ENCODE measurements at regions not wholly inside any gene's neighbourhood (a gene's known extent, or its start where the extent isn't known, plus 50 kb on each side); places are given as distances from the start of the nearest gene placed in this dataset.

DNA sequence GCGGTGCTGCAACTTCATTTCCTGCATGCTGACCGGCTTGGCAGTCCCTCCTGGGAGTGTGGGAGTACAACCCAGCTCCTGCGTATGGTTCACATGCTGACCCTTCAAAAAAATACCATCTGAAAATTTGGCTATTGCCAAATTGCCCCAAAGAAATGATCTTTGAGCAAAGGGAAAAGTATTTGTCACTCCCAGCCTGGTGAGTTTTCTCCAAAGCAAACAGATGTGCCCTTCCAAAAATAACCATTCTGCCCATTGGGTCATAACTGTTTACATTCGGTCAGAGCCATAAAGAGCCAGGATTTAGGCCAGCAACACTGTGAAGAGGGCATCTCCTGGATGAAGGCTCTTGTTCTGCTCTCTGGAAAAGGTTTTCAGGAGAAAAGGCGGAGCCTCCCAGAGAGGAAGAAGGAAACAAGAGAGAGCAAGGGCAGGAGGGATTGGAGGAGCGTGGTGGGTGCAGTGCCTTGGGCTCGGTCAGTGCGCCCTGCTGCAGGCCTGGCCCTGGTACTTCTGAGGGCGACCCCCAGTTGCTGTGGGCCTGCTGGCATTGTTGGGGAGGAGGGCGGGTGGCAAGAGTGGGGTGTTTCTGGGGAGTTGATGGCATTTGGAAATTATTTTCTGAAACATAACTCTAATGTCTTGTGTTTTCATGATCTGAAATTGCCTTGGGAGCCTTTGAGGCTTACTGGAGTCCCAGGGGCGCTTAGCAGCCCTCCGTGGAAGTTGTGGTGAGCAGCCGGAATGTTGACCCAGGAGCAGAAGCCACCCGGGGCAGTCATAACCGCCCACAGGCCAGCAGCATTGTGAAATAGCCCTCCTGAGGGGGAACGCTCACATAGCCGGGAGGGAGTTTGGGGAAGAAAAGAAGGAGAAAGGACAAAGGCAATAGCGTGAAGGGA lies 248.4 kb downstream of the MYLK4 start:
- no peak for DNase-seq

DNA sequence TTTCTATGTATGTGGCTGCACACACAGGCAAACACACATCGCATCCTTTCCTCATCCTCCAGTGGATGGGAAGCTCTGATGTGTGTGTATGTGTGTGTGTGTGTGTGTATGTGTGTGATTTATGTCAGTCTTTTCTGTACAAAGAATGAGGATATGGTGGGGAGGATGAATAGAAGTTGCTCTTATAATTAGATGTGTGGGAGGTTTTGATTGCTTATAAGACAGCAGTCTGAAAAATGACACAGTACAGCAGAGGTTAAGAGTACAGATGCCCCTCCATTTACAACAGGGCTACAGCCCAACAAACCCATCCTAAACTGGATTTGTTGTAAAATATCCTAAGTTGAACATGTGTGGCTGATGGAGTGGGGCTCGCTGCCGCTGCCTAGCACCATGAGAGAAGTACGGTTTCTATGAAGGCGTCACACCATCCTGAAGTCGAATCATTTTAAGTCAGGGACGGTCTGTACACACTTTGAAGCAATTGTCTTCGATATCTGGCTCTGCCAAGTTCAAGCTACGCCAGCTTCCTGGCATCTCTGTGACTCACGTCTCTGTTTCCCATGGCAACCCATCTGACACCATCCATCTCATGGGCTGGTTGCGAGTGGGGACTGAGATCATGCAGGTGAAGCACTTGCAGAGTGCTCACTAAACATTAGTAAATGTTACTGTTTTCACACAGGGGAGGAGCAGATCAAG lies 252.6 kb downstream of the MYLK4 start:
- no peak for DNase-seq

DNA sequence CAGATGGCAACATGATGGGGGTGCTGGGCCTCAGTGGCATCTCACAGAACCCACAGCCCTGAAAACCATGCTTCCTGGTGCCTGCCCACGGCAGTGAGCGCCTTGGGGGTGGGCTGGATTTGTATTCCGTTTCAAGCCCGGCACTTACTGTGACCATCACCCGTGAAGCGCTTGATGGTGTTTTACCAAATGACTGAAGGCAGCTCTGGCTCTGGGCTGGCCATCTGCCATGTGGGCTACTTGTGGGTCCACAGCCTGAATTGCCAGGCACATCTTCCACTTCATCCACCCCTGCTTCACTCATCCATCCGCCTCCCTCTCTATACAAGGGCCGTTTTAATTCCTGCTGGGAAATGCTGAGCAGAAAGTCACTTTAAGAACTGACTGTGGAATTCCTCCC lies 250.9 kb upstream of the GMDS start:
- DNase-seq = no peak

DNA sequence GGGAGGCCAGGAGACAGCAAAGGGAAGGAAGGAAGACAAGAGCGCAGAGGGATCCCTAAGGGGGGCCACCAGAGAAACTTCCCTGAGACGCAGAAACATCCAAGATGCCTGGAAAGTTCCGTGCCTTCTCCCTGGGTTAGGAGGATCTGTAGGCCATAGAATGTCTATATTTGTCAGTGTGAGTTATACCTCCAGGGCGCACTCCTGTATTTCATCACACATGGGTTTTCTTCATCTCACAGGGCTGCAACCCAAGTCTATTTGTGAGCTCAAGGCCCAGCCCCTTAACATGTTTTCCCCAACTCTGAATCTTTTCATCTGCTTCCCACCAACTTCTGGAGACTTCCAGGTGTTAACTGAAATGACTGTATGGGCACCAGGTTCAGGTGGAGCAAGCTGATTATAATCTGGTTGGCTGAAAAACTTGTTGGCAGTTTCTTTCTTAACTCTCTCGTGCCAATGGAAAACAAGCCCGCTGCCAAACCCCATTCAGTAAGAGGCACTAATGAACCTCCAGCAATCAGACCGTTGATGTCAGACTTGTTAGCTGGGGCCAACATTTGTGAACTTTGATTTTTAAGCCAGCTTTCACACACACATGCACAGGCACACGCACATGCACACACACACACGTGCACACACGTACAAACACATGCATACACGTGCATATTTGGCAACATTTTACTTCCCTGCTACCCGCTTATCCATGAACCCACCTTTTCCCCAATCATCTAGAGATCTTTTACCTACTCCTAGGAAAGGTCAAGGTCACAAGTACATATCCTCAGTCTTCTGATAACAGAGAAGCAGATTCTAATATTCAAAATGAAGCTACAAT lies 247.5 kb upstream of the GMDS start:
- no peak for DNase-seq

DNA sequence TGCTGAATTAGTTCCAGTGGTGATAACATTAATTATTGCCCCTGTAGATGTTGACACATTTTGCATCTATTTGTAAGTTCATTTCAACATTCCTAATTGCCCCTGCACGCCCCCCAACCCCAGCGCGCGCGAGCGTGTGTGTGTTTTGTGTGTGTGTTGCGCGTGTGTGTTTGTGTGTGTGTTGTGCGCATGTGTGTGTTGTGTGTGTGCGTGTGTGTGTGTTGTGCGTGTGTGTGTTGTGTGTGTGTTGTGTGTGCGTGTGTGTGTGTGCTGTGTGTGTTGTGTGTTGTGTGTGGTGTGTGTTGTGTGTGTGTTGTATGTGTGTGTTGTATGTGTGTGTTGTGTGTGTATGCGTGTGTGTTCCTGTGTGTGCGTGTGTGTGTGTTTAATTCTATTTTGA lies 245.7 kb upstream of the GMDS start:
- no peak for DNase-seq

DNA sequence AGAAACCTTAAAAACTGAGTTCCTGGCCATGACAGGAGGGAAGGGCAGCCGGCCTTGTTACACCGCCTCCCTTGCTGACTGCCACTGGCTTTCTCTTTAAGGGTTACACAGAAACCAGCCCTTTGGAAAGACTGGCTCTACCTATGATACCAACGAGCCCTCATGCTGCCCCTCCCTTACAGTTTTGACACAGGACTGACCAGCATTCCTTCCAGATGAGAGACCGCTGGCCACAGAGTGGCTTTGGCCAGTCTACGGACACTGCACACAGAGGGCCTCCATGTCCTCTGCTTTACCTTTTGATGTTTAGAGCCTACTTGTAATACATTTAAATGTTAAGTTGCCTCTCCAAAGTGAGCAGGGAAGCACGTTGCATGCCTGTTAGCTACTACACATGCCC lies 243.2 kb upstream of the GMDS start:
- no peak for DNase-seq

DNA sequence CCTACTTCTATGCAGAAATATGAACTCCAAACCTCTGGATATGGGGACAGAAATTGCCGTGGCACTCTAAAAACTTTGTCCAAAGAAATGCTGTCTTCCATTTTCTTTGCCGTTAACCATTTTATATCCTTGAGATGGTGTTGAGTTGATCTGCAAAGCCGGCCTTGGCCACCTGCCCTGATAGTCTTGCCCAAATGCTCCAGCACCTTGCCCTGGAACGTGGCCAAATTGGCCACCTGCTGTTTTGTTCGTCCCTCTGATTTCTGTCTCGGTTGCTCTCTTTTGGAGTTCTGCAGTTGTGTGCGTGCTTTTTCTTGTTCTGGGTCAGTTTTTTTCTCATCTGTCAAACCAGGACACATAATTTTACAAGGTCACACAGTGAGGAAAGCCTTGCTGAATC lies 239.7 kb upstream of the GMDS start:
- no peak for DNase-seq

DNA sequence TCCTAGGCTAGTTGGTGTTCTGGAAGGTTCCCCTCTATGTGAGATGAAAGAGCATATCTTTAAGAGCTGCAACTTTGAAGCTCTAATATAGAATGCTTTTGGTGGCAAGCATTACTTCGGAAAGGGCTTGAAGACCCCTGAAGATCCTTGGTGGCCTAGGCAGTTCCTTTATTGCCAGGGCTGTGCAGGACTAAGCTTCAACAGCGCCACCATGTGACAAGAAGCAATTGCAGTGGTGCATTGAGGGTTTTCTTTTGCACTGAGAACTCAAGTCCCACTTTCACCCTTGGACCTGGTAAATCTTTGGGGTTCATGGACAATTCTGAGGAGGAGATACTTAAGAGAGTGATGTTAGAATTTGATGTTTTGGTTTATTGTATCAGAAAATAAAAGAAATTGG lies 237.4 kb upstream of the GMDS start:
- DNase-seq = no peak

DNA sequence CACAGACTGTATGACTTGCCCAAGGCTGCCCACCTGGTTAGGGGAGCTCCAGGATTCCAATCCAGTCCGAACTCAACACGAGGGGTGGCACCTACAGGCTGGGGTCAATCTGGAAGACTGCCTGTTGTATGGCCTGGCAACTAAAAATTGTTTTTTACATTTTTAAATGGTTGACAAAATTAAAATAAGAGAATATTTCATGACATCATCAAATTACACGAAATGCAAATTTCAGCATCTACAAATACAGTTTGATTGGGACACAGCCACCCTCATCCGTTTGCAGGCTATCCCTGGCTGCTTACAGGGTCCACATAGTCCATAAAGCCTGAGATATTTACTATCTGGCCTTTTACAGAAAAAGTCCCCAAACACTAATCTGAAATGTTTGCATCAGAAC lies 235.9 kb upstream of the GMDS start:
- DNase-seq = no peak

DNA sequence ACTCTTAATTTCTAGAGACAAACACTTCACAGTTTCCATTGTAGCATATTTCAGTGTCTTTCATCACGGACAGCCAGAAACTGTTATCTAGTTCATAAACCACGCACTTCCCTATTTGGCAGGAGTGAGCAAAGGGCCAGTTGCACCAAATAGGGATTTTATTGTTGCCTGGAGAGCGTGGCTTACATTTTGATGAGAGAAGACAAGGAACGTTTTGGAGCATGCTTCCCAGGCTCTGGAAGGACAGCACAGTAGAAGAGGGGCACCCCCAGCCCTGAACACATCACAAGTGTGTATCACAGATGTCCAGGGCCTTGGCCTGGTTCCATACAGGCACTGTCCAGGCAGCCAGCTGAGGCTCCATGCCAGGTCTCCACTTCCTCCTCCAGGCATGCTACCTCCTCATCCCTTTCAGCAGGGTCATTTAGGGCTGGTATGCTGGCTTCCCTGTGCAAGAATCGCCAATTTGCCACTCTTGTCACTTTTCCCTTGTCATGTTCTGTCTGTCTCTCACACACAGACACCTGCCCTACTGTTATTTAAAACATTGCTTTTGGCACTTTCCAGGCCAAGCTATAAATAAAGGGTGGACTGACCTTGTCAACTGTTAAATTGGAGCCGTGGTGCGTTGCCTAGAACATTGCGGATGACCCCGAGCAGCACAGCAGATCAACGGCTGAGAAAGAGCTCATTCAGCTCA lies 235.0 kb upstream of the GMDS start:
- DNase-seq = no peak

DNA sequence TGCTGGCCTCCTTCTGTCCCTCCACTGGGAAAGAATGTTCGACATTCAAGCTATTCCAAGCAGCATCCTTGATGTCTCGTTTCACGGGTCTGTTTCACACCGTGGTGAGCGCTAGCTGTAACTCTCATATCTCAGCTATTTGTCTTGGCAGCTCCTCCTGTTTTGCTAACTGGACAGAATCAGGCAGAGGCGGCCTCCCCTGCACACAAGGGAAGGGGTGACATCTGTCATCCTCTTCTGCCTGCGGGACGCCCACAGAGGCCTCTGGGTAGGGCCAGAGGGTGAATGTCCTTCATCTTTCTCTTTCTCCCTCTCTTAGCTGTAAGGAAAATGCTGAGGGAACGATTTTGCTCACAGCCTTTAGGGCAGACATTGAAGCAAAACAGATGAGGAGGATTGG lies 232.8 kb upstream of the GMDS start:
- DNase-seq = no peak

DNA sequence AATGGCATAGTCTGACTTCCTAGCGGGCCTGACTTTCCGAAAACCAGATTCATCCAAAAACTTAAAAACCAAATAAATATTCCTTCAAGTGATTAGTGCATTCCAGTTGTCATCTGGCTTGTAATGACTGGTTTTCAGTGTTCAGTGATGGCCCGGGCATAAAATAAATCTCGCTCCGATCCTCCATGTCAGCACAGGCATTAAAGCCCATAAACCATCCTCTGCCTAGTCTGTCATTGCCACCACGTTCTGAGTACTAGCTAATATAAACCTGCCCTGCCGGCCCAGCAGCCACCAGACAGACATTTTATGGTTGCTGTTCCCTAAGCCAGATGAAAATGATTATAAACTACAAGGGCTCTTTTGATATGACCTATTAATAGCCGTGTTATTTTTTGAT lies 232.3 kb upstream of the GMDS start:
- DNase-seq = no peak

DNA sequence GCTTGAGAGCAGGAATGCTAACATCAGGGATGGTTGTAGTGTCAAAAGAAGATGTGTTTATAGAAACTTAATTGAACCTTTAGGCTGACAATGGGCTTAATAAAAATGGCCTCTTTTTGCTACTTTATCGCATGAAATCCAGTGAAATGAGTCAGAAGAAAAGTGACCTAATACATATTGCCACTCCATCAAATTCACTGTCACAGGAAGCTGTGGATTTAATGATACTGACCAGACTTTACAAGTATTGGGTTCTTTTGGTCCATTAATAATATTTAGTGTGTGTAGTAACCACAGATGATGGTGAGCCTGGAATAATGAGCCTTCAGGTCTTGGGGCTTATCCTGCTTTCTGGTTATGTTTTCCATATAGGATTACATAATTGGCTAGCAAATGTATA lies 231.8 kb upstream of the GMDS start:
- DNase-seq = no peak

DNA sequence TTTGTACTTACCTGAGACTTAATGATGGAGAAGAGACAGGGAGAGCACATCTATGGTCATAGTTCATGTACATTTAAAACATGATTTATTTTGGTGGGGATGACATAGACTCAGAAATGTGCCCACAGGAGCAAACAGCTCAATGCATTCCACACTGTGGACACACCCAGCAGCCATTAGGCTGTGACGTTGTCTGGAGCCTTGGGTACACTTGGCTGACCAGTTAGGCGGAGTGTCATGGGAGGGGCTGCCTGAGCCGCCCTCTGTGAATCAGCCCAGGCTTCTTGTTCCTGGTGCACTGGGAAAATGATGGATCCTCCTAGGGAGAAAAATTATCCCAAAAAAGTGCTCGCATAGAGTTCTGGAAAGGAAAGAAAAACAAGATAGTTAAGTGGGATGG lies 231.0 kb upstream of the GMDS start:
- no peak for DNase-seq

DNA sequence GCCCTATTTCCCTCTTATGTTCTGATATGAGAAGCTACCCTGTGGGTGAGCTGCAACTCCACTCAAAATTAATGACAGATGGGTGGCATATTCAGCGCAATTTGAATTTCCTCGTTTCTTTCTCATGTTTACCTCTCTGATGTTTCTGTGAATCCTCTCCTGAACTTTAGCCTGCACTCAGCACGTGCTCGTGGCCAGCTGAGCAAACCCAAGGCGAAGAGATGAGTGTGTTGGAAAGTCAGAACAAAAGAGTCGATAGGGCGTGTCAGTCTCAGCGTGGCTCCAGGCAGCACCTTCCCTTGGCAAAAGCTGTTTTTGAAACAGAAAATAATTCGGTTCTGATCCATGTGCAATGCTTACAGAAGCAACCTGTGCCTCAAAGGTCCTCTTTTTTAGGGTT lies 226.1 kb upstream of the GMDS start:
- no peak for DNase-seq

DNA sequence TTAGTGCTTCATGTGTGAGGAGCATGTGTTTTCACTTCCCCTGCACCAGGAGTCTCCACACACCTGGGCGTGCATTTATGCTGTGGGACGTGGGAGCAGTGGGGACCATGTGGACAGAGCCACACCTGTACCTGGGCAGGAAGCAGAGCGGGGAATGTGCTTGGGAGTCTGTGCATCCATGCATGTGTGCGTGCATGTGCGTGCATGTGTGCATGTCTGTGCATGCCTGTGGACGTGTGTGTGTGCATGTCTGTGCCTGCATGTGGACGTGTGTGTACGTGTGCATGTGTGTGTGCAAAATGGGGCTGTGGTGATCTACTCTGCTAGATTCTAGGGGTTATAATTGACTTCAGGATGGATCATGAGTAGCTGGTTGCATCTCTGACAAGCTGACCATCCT lies 224.0 kb upstream of the GMDS start:
- DNase-seq = no peak

DNA sequence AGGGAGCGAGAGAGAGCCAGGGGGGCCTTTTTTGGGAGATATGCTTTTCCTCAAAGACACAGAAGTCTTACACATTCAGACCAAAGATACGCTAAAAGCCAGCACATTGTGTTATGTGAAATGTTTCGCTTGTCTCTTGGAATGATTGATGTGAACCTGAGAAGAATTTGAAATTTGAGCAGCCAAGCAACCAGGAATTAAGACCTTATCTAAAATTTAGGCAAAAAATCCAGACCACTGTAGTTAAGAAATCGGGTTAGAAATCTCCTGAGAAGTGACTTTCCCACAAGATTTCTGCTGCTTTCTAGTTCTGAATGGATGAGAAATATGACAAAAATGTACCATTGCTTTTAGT lies 223.2 kb upstream of the GMDS start:
- no peak for DNase-seq

DNA sequence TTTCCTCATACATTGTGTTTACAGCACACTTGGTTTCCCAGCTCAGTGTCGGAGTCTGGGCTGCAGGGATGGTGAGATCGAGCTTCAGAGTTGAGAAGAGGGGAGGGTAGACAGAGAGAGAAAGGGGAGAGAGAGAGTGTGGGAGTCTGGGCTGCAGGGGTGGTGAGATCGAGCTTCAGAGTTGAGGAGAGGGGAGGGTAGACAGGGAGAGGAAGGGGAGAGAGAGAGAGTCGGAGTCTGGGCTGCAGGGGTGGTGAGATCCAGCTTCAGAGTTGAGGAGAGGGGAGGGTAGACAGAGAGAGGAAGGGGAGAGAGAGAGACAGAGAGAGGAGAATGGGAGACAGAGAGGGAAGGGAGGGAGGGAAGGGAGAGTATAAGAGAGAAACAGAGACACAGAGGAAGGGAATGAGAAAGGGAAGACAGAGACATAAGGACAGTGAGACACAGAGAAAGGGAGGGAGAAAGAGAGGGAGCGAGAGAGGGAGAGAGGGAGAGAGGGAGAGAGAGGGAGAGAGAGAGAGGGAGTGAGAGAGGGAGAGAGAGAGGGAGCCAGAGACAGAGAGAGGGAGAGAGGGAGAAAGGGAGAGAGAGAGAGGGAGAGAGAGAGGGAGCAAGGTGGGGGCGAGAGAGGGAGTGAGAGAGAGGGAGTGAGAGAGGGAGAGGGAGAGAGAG lies 222.7 kb upstream of the GMDS start:
- DNase-seq = no peak

DNA sequence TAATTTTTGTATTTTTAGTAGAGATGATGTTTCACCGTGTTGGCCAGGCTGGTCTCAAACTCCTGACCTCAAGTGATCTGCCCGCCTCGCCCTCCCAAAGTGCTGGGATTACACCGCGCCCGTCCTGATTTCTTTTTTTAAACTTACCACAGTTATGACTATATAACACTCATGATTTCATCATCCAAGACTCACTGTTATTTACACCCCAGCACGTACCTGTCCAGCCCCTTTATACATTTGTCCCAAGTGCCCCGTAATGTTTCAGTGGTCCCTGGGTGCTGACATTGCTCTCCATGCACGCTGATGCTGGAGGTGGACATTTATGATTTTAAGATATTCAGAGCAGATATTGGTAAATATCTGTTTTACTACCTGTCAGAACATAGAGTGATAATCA lies 219.9 kb upstream of the GMDS start:
- no peak for DNase-seq

DNA sequence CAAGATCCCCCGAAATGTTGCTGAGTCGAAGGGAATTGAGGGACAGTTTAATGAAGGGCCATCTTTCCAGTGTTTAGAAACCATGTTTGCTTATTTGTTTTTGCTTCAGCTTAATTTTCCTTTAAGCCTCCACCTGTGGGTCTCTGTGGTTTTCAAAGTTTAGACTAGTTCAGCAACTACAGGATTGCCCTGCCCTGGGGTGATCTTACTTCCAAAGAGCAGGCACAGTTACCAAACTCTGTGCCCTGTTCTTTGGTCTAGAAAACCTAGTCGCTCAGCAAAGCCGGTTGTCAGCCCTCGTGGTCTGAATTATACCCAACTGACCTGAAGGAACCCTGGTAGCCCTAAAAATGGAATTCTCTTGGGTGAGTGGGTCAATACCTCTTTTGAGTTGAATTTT lies 219.2 kb upstream of the GMDS start:
- DNase-seq = no peak

DNA sequence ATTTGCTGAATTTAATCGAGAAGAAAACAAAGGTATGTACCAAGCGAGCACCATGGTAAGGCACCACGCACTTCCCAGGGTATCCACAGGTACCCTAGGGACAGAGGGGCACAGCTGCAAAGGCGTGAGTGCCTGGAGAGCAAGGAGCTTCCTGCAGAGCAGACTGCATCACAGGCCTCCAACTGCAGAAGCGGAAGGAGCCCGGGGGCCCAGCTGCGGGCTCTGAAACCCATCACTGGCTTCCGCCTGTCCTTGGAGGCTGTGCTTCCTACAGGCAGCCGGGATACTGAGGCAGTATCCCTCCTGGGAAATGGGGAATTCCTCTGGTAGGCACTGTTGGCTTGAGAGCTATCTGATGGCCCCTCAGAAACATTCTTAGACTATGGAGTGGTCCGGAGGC lies 217.4 kb upstream of the GMDS start:
- no peak for DNase-seq

DNA sequence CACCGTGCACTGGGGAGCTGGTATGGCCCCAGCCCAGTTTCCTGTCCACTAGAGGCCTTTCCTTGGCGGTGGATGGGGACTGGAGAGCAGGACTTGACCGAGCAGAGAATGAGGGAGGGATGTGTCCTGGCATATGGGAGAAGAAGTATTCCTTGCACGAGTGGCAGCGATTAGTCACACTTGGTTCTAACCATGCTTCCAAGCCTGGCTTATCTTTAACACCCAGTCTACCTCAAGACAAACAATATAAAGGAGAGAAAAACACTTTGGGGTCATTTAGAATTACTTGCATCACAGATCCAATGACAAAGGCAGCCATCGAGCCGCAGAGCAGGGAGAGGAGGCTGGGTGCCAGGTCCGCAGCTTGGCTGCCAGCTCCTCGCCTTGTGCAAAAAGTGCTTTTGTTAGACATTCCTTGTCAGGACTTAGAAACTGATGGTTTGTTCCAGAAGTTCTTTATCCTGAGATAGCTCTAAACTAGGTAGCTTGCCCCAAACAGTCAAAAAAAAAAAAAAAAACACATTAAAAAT lies 214.9 kb upstream of the GMDS start:
- no peak for DNase-seq

Data from activated CD4-positive, alpha-beta T cell treated with anti-CD3 and anti-CD28 coated beads, Interleukin-2, amount 50 U/mL, for 1 hour (primary cell).